ENCODE measurements at regions not wholly inside any gene's neighbourhood (a gene's known extent, or its start where the extent isn't known, plus 50 kb on each side); places are given as distances from the start of the nearest gene placed in this dataset.
A peak's percentile ranks its signal among the peaks of the same experiment; 100 is the strongest.

- DNase-seq = no peak
Observed at GRCh38 chr5:158179271-158179670, 320.3 kb upstream of the CLINT1 start.

GRCh38 chr5:158178535-158178934 lies 319.6 kb upstream of the CLINT1 start:
- DNase-seq = no peak

GRCh38 chr5:158177146-158177545 lies 318.2 kb upstream of the CLINT1 start:
- no peak for DNase-seq

- no peak for DNase-seq
Observed at GRCh38 chr5:158175934-158176481, 317.1 kb upstream of the CLINT1 start.

- peak; percentile 63 for DNase-seq
Observed at GRCh38 chr5:158174918-158175851, 316.2 kb upstream of the CLINT1 start.

- no peak for DNase-seq
Observed at GRCh38 chr5:158174026-158174425, 315.1 kb upstream of the CLINT1 start.

GRCh38 chr5:158172005-158172404 lies 313.1 kb upstream of the CLINT1 start:
- no peak for DNase-seq

GRCh38 chr5:158170534-158170933 lies 311.6 kb upstream of the CLINT1 start:
- no peak for DNase-seq

GRCh38 chr5:158170060-158170459 lies 311.1 kb upstream of the CLINT1 start:
- DNase-seq = no peak

GRCh38 chr5:158166424-158166823 lies 307.5 kb upstream of the CLINT1 start:
- no peak for DNase-seq

GRCh38 chr5:158165647-158166046 lies 306.7 kb upstream of the CLINT1 start:
- no peak for DNase-seq

- no peak for DNase-seq
Observed at GRCh38 chr5:158164296-158165047, 305.5 kb upstream of the CLINT1 start.

- DNase-seq = no peak
Observed at GRCh38 chr5:158163451-158164295, 304.7 kb upstream of the CLINT1 start.

GRCh38 chr5:158162479-158163034 lies 303.6 kb upstream of the CLINT1 start:
- no peak for DNase-seq

- no peak for DNase-seq
Observed at GRCh38 chr5:158162026-158162425, 303.1 kb upstream of the CLINT1 start.

GRCh38 chr5:158159621-158160020 lies 300.7 kb upstream of the CLINT1 start:
- DNase-seq = no peak

GRCh38 chr5:158155811-158156505 lies 297.0 kb upstream of the CLINT1 start:
- DNase-seq = no peak

GRCh38 chr5:158155067-158155466 lies 296.1 kb upstream of the CLINT1 start:
- DNase-seq = no peak

- no peak for DNase-seq
Observed at GRCh38 chr5:158154226-158155005, 295.5 kb upstream of the CLINT1 start.

GRCh38 chr5:158153508-158153907 lies 294.6 kb upstream of the CLINT1 start:
- DNase-seq = no peak

- DNase-seq = no peak
Observed at GRCh38 chr5:158152136-158152535, 293.2 kb upstream of the CLINT1 start.
